IMR-90 (cell line): ENCODE measurements at regions not wholly inside any gene's neighbourhood (a gene's known extent, or its start where the extent isn't known, plus 50 kb on each side); places are given as distances from the start of the nearest gene placed in this dataset.

ENCODE experiments used
- ATAC-seq: fragments of 200-7000 bp; cut with Tn5 transposase; 2 replicates; pipeline ENCODE4 v1.9.1; 2020; ENCODE audit warnings: low read depth, mild to moderate bottlenecking, moderate library complexity
- BruUV-seq: library from RNA; stranded (reverse); fragments of 400-500 nt; replicated peaks from 2 replicates; lab custom pipeline; 2021; lab: Mats Ljungman, UMichigan
- CTCF ChIA-PET: fragments of 300-600 bp; formaldehyde crosslinking; extraction: SDS; loops from one replicate; lab custom pipeline; 2021; ENCODE audit warnings: antibody characterized with exemption; lab: Yijun Ruan, JAX
- POLR2A ChIA-PET: fragments of 300-600 bp; sonication (Branson Sonifier 250); formaldehyde crosslinking; loops from one replicate; lab custom pipeline; 2022; ENCODE audit warnings: antibody characterized with exemption; ENCODE audit not compliant: unreplicated experiment; lab: Charles Lee
- DNase-seq: peaks from one replicate; pipeline ENCODE4 v3.0.0; 2013
- H2AFZ ChIP-seq: replicated peaks from 2 replicates; pipeline ENCODE3; 2013; ENCODE audit warnings: low read length, mild to moderate bottlenecking; ENCODE audit not compliant: poor library complexity
- H2AK5ac ChIP-seq: 2 replicates; pipeline ENCODE4 v1.6.1; 2013; ENCODE audit warnings: low read depth, low read length, inconsistent platforms
- H2AK9ac ChIP-seq: replicated peaks from 2 replicates; pipeline ENCODE3; 2013; ENCODE audit warnings: mild to moderate bottlenecking, low read depth, low read length, moderate library complexity; ENCODE audit not compliant: poor library complexity
- H2BK120ac ChIP-seq: 2 replicates; pipeline ENCODE4 v1.6.1; 2013; ENCODE audit warnings: low read depth, low read length, inconsistent platforms
- H2BK15ac ChIP-seq: 3 replicates; pipeline ENCODE4 v1.6.1; 2013; ENCODE audit warnings: low read depth, low read length, inconsistent platforms
- H2BK20ac ChIP-seq: 2 replicates; pipeline ENCODE4 v1.6.1; 2013; ENCODE audit warnings: low read depth, mild to moderate bottlenecking, inconsistent platforms, low read length, moderate library complexity
- H2BK5ac ChIP-seq: 2 replicates; pipeline ENCODE4 v1.6.1; 2013; ENCODE audit warnings: mild to moderate bottlenecking, low read depth, low read length, inconsistent platforms; ENCODE audit not compliant: poor library complexity, severe bottlenecking
- H3K14ac ChIP-seq: replicated peaks from 2 replicates; pipeline ENCODE4 v1.6.1; 2013; ENCODE audit warnings: low read depth, low read length, inconsistent platforms
- H3K18ac ChIP-seq: 2 replicates; pipeline ENCODE4 v1.6.1; 2013; ENCODE audit warnings: low read depth, low read length, control low read depth
- H3K23ac ChIP-seq: 2 replicates; pipeline ENCODE4 v1.6.1; 2013; ENCODE audit warnings: low read depth, low read length, inconsistent platforms
- H3K27ac ChIP-seq: 2 replicates; pipeline ENCODE4 v1.5.1; 2013; ENCODE audit warnings: mild to moderate bottlenecking, control low read depth, low read length; ENCODE audit not compliant: insufficient read depth
- H3K27me3 ChIP-seq: 2 replicates; pipeline ENCODE4 v1.6.1; 2013; ENCODE audit warnings: low read length; ENCODE audit not compliant: control insufficient read depth, insufficient read depth
- H3K36me3 ChIP-seq: 2 replicates; pipeline ENCODE4 v1.6.1; 2013; ENCODE audit warnings: low read length, mixed read lengths; ENCODE audit not compliant: control insufficient read depth, insufficient read depth
- H3K4ac ChIP-seq: 2 replicates; pipeline ENCODE4 v1.6.1; 2013; ENCODE audit warnings: low read depth, low read length, inconsistent platforms
- H3K4me1 ChIP-seq: 2 replicates; pipeline ENCODE4 v1.6.1; 2013; ENCODE audit warnings: low read length, mixed read lengths; ENCODE audit not compliant: control insufficient read depth, insufficient read depth
- H3K4me2 ChIP-seq: 2 replicates; pipeline ENCODE4 v1.6.1; 2013; ENCODE audit warnings: low read depth, mild to moderate bottlenecking, control low read depth, low read length, moderate library complexity
- H3K4me3 ChIP-seq: 2 replicates; pipeline ENCODE4 v1.5.1; 2013; ENCODE audit warnings: low read depth, mild to moderate bottlenecking, control low read depth, low read length, moderate library complexity; ENCODE audit not compliant: insufficient read depth
- H3K56ac ChIP-seq: 2 replicates; pipeline ENCODE4 v1.6.1; 2013; ENCODE audit warnings: low read length, inconsistent platforms; ENCODE audit not compliant: insufficient read depth; ENCODE audit errors: extremely low read depth
- H3K79me1 ChIP-seq, 2 experiments: 2 replicates each; pipeline ENCODE4 v1.6.1; 2013; ENCODE audit warnings: low read length in 2 of 2, inconsistent platforms in 1 of 2, low read depth in 1 of 2
- H3K9ac ChIP-seq: 2 replicates; pipeline ENCODE4 v1.6.1; 2013; ENCODE audit warnings: low read depth, low read length, control low read depth
- H3K9me1 ChIP-seq: 2 replicates; pipeline ENCODE4 v1.6.1; 2013; ENCODE audit warnings: low read length, inconsistent platforms; ENCODE audit not compliant: insufficient read depth
- H3K9me3 ChIP-seq: 2 replicates; pipeline ENCODE4 v1.6.1; 2013; ENCODE audit warnings: low read length; ENCODE audit not compliant: control insufficient read depth, insufficient read depth
- H4K20me1 ChIP-seq: 2 replicates; pipeline ENCODE4 v1.6.1; 2013; ENCODE audit warnings: low read length, inconsistent platforms; ENCODE audit not compliant: insufficient read depth
- H4K5ac ChIP-seq: 2 replicates; pipeline ENCODE4 v1.6.1; 2013; ENCODE audit warnings: mild to moderate bottlenecking, low read depth, low read length, control low read depth
- H4K8ac ChIP-seq, 2 experiments: 2 replicates each; pipeline ENCODE4 v1.6.1; 2013; ENCODE audit warnings: low read depth in 2 of 2, low read length in 2 of 2, control low read depth in 1 of 2, inconsistent platforms in 1 of 2
- H4K91ac ChIP-seq: 2 replicates; pipeline ENCODE4 v1.6.1; 2013; ENCODE audit warnings: low read depth, low read length, inconsistent platforms; ENCODE audit not compliant: insufficient read depth
- BHLHE40 ChIP-seq: fragments of 150-350 bp; IDR thresholded peaks from 2 replicates; pipeline ENCODE4 v1.6.1; 2016; ENCODE audit warnings: mild to moderate bottlenecking, low read depth, low read length
- CEBPB ChIP-seq: IDR thresholded peaks from 2 replicates; pipeline ENCODE4 v1.6.1; 2012; ENCODE audit warnings: low read depth, low read length, improper control_type of control experiment
- CHD1 ChIP-seq: IDR thresholded peaks from 2 replicates; pipeline ENCODE4 v1.6.1; 2012; ENCODE audit warnings: low read depth, low read length, improper control_type of control experiment
- ELK1 ChIP-seq: fragments of 150-350 bp; IDR thresholded peaks from 2 replicates; pipeline ENCODE4 v1.6.1; 2016; ENCODE audit warnings: low read depth, mild to moderate bottlenecking, low read length, moderate library complexity, borderline replicate concordance
- FOS ChIP-seq: fragments of 150-350 bp; IDR thresholded peaks from 2 replicates; pipeline ENCODE4 v1.6.1; 2016; ENCODE audit warnings: low read depth, low read length
- MAFK ChIP-seq: IDR thresholded peaks from 2 replicates; pipeline ENCODE4 v1.6.1; 2012; ENCODE audit warnings: low read depth, low read length, improper control_type of control experiment
- MAZ ChIP-seq: IDR thresholded peaks from 2 replicates; pipeline ENCODE4 v1.6.1; 2012; ENCODE audit warnings: low read depth, mild to moderate bottlenecking, low read length, improper control_type of control experiment, moderate library complexity, borderline replicate concordance
- MXI1 ChIP-seq: IDR thresholded peaks from 2 replicates; pipeline ENCODE4 v1.6.1; 2012; ENCODE audit warnings: low read depth, mild to moderate bottlenecking, low read length, moderate library complexity, borderline replicate concordance
- NFE2L2 ChIP-seq: fragments of 150-350 bp; IDR thresholded peaks from 2 replicates; pipeline ENCODE4 v1.6.1; 2016; ENCODE audit warnings: low read depth, mild to moderate bottlenecking, low read length
- POLR2A ChIP-seq: IDR thresholded peaks from 2 replicates; pipeline ENCODE4 v1.6.1; 2012; ENCODE audit warnings: mild to moderate bottlenecking, low read depth, low read length
- RAD21 ChIP-seq: IDR thresholded peaks from 2 replicates; pipeline ENCODE4 v1.6.1; 2012; ENCODE audit warnings: low read length, improper control_type of control experiment
- RCOR1 ChIP-seq: IDR thresholded peaks from 2 replicates; pipeline ENCODE4 v1.6.1; 2012; ENCODE audit warnings: mild to moderate bottlenecking, low read length, improper control_type of control experiment; ENCODE audit not compliant: insufficient replicate concordance
- RFX5 ChIP-seq: IDR thresholded peaks from 2 replicates; pipeline ENCODE4 v1.8.0; 2012; ENCODE audit warnings: low read depth, mild to moderate bottlenecking, low read length, moderate library complexity
- SMC3 ChIP-seq: fragments of 150-350 bp; IDR thresholded peaks from 2 replicates; pipeline ENCODE4 v1.6.1; 2016; ENCODE audit warnings: low read depth, mild to moderate bottlenecking, antibody characterized with exemption, low read length, moderate library complexity
- WGBS, 2 experiments: methylation state at CpG; one replicate each; pipeline versions ENCODE4 v1.1.5 to v1.1.7; 2013; ENCODE audit warnings: missing lambda C conversion rate in 2 of 2; ENCODE audit not compliant: insufficient read length in 1 of 2; ENCODE audit errors: extremely low coverage in 2 of 2; 5-methylcytosine and 5-hydroxymethylcytosine counted together
- dilution Hi-C: fragments of 300-500 bp; cut with HindIII; formaldehyde crosslinking; loops from one replicate; pipeline ENCODE4 v1.14.3; 2018; ENCODE audit warnings: low sequenced_read_pairs; ENCODE audit not compliant: unreplicated experiment
- in situ Hi-C: fragments of 300-500 bp; cut with MboI; formaldehyde crosslinking; loops from 3 replicates; pipeline ENCODE4 v1.14.3; 2019; ENCODE audit warnings: low sequenced_read_pairs, inconsistent platforms, mixed read lengths
- intact Hi-C: fragments of 100-400 bp; cut with micrococcal nuclease; formaldehyde crosslinking; loops from 2 replicates; pipeline ENCODE4 v1.10.0; 2022
- TF ChIP-seq, protein P1 (sequence below): conservative IDR thresholded peaks from 2 replicates; pipeline ENCODE4 v1.5.1; 2012; ENCODE audit warnings: mild to moderate bottlenecking, low read depth, low read length, improper control_type of control experiment
- TF ChIP-seq, protein P2 (sequence below): fragments of 150-350 bp; IDR thresholded peaks from 2 replicates; pipeline ENCODE4 v1.6.1; 2017; ENCODE audit warnings: mild to moderate bottlenecking, antibody characterized with exemption, low read length, low read depth

DNA sequence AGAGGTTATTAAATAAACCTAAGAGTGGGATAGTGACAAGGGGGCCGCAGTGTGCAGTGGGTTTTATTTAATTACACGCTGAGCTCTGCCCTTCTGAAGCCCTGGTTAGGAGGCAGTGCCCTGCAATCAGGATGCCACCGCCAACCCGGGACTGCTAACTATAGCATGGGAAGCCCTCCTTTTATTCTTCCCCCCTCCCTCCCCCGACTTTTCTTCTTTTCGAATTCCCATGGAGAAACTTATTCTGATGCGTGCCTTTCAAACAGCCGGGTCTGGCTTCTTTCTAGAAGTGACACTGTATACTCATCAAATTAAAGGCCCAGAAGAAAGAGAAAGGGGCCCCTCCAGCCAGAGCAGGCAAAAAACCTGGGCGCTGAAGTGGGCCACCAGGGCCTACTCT lies 91.3 kb upstream of the ANO1 start:
- peak overlapping the region; percentile 67 for H3K4ac ChIP-seq
- ChIA-PET POLR2A (no interaction called here), CTCF (no interaction called here)
- TF ChIP-seq ELK1 (no peak), POLR2A (no peak), BHLHE40 (no peak), RCOR1 (no peak), CEBPB (no peak), MAZ (no peak), SMC3 (no peak), RAD21 (no peak), RFX5 (no peak), FOS (no peak), MXI1 (no peak), NFE2L2 (no peak), MAFK (no peak), CHD1 (no peak)
- TF ChIP-seq, protein P1, sequence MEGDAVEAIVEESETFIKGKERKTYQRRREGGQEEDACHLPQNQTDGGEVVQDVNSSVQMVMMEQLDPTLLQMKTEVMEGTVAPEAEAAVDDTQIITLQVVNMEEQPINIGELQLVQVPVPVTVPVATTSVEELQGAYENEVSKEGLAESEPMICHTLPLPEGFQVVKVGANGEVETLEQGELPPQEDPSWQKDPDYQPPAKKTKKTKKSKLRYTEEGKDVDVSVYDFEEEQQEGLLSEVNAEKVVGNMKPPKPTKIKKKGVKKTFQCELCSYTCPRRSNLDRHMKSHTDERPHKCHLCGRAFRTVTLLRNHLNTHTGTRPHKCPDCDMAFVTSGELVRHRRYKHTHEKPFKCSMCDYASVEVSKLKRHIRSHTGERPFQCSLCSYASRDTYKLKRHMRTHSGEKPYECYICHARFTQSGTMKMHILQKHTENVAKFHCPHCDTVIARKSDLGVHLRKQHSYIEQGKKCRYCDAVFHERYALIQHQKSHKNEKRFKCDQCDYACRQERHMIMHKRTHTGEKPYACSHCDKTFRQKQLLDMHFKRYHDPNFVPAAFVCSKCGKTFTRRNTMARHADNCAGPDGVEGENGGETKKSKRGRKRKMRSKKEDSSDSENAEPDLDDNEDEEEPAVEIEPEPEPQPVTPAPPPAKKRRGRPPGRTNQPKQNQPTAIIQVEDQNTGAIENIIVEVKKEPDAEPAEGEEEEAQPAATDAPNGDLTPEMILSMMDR: no peak
- TF ChIP-seq, protein P2, sequence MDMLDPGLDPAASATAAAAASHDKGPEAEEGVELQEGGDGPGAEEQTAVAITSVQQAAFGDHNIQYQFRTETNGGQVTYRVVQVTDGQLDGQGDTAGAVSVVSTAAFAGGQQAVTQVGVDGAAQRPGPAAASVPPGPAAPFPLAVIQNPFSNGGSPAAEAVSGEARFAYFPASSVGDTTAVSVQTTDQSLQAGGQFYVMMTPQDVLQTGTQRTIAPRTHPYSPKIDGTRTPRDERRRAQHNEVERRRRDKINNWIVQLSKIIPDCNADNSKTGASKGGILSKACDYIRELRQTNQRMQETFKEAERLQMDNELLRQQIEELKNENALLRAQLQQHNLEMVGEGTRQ: no peak
- H4K20me1 ChIP-seq: no peaks in the 10 kb centered on the region
- no peaks in the 10 kb centered on the region for H3K9me3 ChIP-seq
- peak overlapping the region; percentile 63; the same call in 1 of the 2 replicates for H4K91ac ChIP-seq
- BruUV-seq: no TSS peak
- H4K8ac ChIP-seq: peak overlapping the region in 1 of 2 experiments; percentile 61; a peak in 1 of 4 replicates
- H2BK15ac ChIP-seq: no peak overlapping the region; the same call in 2 of the 3 replicates
- H2AK9ac ChIP-seq: peak overlapping the region; percentile 63
- H2AK5ac ChIP-seq: peak overlapping the region; percentile 81; the same call in 1 of the 2 replicates
- peak overlapping the region; percentile 92; the same call in 1 of the 2 replicates for H3K4me2 ChIP-seq
- no peak overlapping the region for H2AFZ ChIP-seq
- no peak overlapping the region; the same call in 1 of the 2 replicates for H2BK20ac ChIP-seq
- no peak overlapping the region for H3K27ac ChIP-seq
- peak overlapping the region; percentile 12; the same call in 1 of the 2 replicates for H3K18ac ChIP-seq
- 0 out of 2 replicates have a peak overlapping the region, but pooled peaks have one; percentile 89 for H3K9ac ChIP-seq
- peaks cover 30% of the 10 kb centered on the region for H3K4me1 ChIP-seq
- peaks cover 18% of the 10 kb centered on the region for H3K9me1 ChIP-seq
- peak overlapping the region; percentile 67; the same call in 1 of the 2 replicates for H3K23ac ChIP-seq
- no peak for DNase-seq
- peaks cover 0 to 44% of the 10 kb centered on the region in 2 experiments; a peak in 2 of 4 replicates for H3K79me1 ChIP-seq
- dilution Hi-C loops (no loop called here), in situ Hi-C loops (no loop called here), intact Hi-C loops (no loop called here)
- H3K27me3 ChIP-seq: no peaks in the 10 kb centered on the region
- no peak overlapping the region for H3K4me3 ChIP-seq
- no peak overlapping the region; the same call in 1 of the 2 replicates for H4K5ac ChIP-seq
- H2BK120ac ChIP-seq: peak overlapping the region; percentile 72
- no peak overlapping the region for H2BK5ac ChIP-seq
- H3K36me3 ChIP-seq: no peaks in the 10 kb centered on the region
- H3K14ac ChIP-seq: peak overlapping the region; percentile 70
- ATAC-seq: no peak
- WGBS, 2 experiments: 100% methylated on average over 1 of the region's 9 CpGs; no CpG with 5 or more reads in 1 of the 2 experiments
- H3K56ac ChIP-seq: no peak overlapping the region
